GM19238 (cell line): ENCODE measurements at regions not wholly inside any gene's neighbourhood (a gene's known extent, or its start where the extent isn't known, plus 50 kb on each side); places are given as distances from the start of the nearest gene placed in this dataset.
"Not testable (repeated sequence)": the region's sequence is repeated elsewhere in the genome, so short reads cannot be mapped to it uniquely, and the experiment has no call there.

ENCODE experiments used
- DNase-seq: peaks from one replicate; pipeline ENCODE4 v3.0.0; 2011; ENCODE audit warnings: low spot score; ENCODE audit not compliant: insufficient read length

DNA sequence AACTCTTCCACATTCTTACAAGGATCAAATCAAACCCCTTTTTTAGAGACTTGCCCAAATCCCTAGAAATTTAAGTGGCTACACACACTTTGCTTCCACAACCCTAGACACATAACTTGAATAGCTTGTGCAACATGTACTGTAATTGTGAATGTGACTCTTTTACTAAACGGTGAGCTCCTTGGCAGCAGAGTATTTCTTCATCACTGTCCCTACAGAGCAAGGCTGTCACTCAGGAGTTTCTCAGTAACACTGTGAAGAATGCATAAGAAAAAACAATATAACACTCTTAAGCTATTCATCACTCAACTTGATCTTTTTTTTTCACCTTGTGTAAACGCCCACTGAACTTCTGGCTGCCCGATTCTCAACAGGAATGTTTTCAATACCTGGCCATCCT, 53.8 kb upstream of the ADAMTS18 start:
- no peak for DNase-seq

DNA sequence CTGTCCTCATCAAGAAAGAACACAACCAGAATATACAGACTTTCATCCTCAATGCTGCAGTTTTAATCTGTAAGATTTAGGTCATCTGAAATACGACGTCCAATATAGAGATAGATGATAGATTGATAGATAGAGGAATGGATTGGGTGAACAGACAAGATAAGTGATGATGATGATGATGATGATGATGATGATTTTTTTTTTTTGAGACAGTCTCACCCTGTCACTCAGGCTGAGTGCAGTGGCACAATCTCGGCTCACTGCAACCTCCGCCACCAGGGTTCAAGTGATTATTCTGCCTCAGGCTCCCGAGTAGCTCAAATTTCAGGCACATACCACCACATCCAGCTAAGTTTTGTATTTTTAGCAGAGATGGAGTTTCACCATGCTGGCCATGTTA, 56.3 kb upstream of the ADAMTS18 start:
- DNase-seq: no peak

DNA sequence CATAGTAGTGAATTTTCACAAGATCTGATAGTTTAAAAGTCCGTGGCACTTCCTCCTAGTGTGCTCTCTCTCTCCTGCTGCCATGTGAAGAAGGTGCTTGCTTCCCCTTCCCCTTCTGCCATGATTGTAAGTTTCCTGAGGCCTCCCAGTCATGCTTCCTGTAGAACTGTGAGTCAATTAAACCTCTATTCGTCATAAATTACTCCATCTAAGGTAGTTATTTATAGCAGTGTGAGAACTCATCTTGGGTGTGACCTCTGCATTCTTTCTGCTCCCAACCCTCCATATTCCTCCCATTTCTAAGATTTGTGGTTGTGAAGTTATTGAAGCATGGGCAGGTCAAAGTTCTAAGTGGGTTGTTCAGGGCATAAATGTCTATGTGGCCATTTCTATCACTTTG, 62.1 kb upstream of the ADAMTS18 start:
- no peak for DNase-seq

DNA sequence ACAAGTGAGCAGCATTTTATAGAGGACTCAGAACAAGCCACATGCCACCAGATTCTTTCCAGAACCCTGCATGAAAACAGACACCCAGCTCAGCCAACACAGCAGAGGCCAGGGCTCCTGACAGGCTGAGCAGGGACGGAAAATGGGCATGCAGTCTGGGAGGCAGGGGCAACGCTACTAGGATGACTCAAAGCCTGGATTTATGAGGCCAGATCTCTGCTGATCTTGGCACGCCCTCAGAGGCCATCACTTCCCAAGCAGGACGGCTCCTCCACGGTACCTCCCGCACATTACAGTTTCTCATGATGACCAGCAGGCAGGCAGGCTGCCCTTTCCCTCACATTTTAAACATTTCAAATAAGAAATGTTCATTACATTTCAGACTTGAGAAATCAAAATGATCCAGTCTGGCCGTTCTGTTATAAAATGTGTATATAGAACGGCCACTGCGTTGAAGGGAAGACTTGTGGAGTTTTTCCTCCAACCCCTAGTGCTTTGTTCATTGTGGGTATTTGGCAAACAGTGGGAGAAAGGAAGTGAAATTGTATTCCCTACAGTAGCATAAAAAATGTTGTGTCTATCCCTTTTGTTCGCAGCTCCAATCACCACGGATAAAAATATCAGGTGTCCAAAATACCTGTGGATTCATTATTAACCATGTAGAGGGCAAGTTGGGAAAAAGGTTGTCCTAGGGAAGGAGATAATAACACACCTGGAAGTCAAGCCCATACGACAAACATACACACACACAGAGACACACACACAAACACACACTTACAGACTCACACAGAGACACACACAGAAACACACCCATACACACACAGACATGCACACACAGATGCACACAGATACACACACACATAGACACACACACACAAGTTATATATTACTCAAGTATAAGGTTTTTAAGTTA, 64.8 kb upstream of the ADAMTS18 start:
- no peak for DNase-seq

DNA sequence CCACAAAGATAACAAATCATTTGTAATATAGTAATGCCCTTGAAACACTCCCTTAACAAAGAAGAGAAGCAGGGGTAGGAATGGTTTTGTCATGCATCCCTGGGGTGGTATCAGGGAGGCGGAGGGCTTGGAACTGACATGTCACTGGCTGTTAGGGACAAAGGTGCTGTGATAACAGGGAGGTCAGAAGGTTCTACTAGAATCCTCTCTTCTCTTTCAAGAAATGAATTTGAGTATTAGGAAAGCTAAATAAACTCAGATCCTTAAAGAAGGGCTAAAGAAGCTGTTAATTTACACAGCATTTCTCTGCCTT, 65.4 kb upstream of the ADAMTS18 start:
- DNase-seq: no peak

DNA sequence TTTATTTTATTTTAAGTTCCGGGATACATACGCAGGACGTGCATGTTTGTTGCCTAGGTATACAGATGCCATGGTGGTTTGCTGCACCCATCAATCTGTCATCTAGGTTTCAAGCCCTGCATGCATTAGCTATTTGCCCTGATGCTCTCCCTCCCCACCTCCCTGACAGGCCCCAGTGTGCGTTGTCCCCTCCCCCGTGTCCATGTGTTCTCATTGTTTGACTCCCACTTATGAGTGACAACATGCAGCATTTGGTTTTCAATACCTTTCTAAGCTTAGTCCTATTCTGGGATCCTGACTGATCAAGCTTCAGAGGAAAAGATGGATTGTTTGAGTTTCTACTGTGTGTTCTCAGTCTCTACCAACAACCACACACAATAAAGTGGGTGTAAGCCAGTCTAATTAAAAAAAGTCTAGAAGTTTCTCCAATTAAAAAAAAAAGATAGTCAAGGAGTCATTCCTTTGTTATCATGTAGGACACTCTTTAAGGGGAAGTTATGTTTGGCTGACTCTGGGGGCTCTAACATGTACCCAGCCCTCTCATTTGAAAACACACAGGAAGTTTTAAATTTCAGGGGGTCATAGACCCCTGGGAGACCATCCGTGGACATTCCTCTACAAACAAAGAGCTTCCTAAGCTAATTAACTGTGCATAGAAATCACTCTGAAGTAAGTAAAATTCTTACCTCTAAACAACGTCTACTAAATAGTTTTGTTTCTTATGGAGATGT, 66.3 kb upstream of the ADAMTS18 start:
- no peak for DNase-seq

DNA sequence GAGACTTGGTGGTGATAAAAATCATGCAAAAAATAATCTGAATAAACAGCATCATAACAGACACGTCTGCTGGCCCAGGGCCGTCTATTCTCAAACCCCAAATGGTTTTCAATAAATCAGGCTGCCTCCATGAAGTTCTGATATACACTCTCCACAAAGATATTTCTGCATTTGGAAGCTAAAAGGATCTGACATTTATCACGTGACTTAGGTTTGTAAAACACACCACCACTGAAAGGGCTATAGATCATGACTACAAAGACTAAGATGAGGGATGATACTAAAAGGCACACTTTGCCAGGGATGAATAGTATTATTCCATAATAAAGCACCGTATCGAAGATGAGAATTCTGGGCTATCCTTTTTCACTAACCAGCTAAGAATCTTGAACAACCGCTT, 67.6 kb upstream of the ADAMTS18 start:
- no peak for DNase-seq

DNA sequence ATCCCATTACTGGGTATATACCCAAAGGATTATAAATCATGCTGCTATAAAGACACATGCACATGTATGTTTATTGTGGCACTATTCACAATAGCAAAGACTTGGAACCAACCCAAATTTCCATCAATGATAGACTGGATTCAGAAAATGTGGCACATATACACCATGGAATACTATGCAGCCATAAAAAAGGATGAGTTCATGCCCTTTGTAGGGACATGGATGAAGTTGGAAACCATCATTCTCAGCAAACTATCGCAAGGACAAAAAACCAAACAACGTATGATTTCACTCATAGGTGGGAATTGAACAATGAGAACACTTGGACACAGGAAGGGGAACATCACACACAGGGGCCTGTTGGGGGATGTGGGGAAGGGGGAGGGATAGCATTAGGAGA, 71.7 kb upstream of the ADAMTS18 start:
- DNase-seq: not testable (repeated sequence)

DNA sequence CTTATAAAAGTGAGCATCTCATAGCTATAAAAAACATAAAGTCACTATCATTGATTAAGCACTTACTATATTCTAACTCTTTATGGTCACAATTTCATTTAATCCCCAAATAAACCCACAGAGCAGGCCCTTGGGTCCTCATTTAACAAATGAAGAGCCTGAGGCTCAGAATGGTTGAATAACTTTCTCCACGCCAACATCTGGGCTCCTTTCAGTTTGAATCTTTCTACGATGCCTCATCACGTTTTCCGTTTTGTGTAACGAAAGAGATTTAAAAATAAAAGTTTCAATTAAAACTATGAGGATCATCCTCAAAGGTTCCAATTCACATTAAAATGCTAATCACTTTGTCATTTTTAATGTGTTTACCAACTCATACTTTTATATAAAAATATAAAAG, 74.2 kb upstream of the ADAMTS18 start:
- no peak for DNase-seq

DNA sequence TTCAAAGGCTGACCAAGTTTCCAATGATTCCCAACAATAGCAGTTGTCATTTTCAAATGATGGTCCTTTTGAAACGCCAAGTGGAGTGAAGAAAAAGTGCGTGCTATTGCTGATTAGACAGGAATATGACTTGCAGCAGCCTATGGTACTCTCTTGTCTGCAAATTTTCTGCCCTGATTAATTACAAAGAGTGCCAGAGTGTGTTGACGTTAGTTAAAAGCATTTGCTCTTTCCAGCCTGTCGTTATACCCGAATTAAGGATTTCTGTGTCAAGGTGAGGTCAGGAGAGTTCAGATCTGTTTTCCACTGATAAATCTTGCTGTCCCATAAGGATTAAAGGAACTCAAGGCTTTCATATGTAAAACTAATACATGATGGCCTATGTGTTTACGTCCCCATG, 75.0 kb upstream of the ADAMTS18 start:
- DNase-seq: no peak

DNA sequence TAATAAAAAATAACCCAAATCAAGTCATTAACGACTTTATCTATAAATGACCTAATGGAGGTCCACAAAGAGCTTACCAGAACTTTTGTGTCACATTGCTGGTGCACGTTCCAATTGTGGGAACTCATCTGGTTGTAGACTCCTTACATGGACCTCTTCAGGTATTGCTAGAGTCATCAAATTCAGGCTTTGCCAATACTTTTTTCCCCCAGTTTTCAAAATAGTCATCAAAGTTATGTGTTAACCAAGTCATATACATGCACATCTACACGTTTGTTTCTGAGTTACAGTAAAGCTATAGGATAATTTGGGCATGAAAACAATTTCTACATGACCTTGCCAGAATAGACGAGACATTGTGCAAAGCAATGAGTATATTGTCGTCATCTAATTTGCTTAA, 76.2 kb upstream of the ADAMTS18 start:
- no peak for DNase-seq

DNA sequence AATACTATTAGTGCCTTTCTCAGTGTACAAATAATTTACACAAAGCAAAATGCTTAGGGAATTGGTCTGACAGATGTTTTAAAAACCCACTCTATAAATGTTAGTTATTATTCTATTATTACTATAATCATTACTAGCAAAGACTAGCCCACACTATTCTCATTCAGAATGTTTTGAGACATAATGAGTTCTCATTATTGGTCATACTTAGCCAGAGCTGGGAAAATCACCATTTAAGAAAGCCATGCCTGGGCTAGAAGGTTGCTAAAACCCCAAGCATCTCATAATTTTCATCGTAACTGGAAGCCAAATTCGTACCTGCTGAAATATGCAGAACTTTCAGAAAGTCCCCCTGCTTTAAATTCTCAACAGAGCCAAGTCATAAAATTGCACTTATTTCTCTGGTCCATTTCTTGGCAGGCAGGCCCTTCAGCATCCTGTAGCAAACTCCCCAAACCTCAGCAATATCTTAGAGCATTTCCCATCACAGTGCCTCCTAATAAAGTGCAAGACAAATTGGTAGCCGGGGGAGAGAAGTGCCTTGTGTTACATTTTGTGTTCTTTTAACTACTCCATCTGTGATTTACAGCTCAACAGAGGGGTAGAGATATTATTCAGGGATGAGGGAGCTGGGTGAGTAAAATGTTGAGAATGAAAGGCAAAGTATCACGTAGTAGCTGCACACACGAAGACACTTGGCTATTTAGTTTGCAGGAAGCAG, 79.8 kb upstream of the ADAMTS18 start:
- DNase-seq: no peak

DNA sequence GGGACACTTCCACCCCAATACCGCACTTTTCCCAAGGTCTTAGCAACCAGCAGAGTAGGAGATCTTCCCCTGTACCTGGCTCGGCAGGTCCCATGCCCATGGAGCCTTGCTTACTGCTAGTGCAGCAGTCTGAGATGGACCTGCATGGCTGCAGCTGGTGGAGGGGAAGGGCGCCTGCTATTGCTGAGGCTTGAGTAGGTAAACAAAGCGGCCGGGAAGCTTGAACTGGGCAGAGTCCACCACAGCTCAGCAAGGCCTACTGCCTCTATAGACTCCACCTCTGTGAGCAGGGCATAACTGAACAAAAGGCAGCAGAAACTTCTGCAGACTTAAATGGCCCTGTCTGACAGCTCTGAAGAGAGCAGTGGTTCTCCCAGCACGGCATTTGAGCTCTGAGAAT, 90.4 kb upstream of the ADAMTS18 start:
- not testable (repeated sequence) for DNase-seq

DNA sequence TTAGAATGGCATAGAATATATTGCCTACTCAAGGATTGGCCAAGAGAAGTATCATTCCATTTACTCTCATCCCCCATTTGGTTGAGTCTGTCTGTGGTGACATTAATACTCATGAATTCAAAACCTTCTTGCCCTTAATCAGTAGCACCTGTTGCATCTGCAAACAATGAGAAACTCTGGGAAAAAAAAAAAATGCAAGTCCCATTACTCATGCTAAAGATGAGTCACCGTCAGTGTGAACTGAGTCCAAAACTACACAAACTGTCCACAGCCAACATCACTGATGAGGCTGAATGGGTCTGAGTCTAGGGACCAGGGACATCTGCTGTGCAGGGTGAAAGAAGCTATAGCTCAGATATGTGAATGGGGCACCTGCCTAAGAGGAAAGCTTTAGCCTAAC, 96.9 kb upstream of the ADAMTS18 start:
- no peak for DNase-seq

DNA sequence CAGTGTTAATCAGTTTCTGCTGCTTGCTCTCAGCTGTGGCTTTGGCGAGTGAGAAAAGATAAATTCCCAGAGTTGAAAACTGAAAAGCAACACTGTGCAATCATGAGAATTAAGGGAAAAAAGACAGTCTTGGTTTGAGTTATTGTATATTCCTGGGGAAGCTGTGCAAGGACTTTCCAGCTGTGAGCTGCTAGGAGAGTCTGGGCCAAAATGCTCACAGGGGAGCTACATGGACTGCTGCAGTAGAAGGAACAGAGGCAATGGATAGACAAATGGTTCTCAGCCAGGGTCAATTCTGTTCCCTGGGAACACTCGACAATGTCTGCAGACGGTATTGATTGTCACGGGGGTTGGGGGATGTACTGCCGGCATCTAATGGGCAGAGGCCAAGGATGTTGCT, 102.0 kb upstream of the ADAMTS18 start:
- no peak for DNase-seq

DNA sequence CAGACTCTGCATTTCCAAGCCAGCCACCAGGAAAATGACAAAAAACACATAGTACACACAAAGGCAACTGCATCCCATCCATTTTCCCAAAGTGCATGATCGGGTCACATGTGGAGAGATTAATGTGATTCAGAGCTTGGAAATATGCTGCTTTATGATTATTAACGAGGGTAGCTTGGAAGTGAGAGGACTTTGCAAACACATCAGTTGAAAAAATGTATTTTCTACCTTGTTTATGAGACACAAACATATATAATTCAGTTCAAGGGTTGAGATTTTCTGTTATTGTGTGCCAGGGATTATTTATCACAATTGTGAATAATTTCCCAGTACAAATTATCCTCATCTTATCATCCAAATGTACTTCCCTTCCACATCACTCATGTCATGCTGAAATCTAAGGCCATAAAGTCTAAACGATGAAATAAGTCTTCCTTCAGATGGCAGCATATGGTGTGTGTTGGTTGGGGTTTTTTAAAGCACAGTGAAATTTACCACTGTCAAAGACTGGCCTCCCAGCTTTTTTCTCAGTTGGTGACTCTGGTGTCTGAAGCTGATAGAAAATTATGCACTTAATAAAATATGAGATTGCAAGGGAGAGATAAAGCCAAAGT, 104.7 kb upstream of the ADAMTS18 start:
- DNase-seq: no peak

DNA sequence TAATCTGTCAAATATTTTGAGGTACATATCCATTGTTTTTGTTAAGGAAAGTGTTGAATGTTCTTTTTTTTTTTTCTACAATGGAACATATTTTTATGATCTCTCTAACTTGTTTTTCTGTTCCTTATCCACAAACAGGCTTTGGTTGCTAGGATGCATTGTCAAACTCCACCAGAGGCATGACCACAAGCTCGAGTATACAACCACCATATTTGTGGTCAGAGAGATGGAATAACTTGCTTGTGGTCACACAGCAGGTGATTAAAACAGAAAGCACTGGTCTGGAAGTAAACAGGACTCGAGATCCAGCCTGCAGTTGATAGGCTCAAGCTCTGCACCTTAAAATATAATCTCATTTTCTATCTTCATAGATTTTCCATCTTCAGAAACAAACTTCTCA, 105.8 kb upstream of the ADAMTS18 start:
- DNase-seq: no peak

DNA sequence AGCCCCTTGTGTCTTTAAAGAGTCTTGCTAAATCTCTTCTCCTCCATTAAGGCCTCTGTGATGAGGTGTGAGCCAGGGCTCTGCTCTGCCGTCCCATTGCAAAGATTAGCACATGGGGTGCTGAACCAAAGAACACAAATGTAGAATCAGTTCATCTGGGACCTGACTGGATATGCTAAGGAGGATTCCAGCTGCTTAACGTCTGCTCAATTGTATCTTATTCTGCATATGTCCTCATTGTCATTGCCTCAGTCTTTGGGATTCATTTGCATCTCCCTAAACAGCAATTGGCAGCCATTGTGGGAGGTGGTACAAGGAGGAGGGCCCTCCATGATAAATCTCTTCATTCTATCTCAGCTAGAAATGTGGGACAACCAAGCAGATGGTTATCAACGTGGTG, 106.3 kb upstream of the ADAMTS18 start:
- no peak for DNase-seq

DNA sequence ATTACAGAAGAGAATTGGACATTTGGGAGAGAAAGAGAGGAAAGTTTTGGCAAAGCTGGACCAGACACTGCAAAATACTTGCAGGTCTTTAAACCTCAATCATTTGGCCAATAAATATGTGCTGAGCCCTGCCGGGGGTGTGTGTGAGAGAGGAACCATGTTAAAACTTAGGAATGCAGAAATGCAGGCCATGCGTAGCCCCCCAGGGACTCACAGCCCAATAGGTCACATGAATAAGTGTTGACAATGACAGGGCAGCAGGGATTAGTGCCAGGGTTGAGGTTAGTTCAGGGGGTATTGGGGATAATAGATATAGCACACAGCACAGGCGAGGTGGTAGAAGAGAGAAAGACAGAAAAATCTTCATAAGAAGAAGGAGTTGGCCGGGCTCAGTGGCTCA, 113.3 kb upstream of the ADAMTS18 start:
- no peak for DNase-seq

DNA sequence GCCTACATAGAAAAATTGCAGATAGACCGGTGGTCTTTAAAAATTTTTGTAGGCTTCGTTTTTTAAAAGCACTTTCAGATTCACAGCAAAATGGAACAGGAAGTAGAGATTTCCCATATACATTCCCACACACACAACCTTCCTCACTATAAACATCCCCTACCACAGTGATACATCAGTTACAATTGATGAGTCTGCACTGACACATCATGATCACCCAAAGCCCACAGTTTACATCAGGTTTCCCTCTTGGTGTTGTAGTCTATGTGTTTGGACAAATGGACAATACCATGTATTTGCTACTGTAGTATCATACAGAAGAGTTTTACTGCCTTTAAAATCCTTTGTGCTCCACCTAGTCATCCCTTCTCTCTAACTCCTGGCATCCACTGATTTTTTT, 113.9 kb upstream of the ADAMTS18 start:
- no peak for DNase-seq

DNA sequence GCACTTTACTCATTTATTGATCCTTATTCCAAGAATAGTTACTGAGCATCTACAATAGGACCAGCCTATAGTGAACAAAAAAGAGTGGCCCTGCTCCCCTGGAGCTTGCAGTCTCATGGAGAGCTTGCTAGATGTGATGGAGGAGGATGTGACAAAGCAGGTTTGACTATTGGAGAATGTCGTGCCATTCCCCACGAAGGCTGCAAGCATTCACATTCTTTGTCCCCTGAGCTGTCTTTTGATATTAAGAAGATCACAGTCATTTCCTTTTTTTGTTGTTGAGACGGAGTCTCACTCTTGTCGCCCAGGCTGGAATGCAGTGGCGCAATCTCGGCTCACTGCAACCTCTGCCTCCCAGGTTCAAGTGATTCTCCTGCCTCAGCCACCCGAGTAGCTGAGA, 115.0 kb upstream of the ADAMTS18 start:
- no peak for DNase-seq

DNA sequence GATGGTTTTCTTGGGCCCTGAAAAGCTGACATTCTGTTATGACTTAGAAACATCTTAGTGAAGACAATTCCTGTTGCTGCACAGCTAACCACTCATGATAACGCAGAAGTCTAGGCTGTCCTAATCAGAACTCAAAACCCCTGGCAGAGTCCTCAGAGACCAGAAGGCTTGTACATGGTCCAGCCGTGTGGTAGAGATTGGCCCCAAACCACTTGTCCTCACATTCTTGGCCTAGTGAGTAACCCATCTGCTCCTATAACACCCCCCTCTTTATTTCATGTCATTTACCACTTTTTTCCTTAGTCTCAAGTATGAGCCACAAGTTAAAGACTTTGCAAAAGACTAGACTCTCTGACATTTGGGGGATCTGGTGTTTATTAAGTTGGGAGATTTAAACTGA, 116.5 kb upstream of the ADAMTS18 start:
- no peak for DNase-seq
